Activated T-helper 1 cell treated with anti-CD3 and anti-CD28 coated beads, Interleukin-12 subunit alpha, Interleukin-12 subunit beta, Interleukin-2, Interleukin-4 antibody, amounts not matched to agents 30 ng/mL and 10 ng/mL and 1 ng/mL, durations not matched to agents 14 hours and 24 hours and 36 hours (primary cell): ENCODE measurements at regions not wholly inside any gene's neighbourhood (a gene's known extent, or its start where the extent isn't known, plus 50 kb on each side); places are given as distances from the start of the nearest gene placed in this dataset.
"Not testable (repeated sequence)": the region's sequence is repeated elsewhere in the genome, so short reads cannot be mapped to it uniquely, and the experiment has no call there.

Source experiments
- DNase-seq: peaks from one replicate; pipeline ENCODE4 v3.0.0; 2021; ENCODE audit warnings: low spot score
- H3K27ac Mint-ChIP-seq: one replicate; pipeline ENCODE4 v1.8.0; 2021; ENCODE audit warnings: mild to moderate bottlenecking, mixed read lengths
- H3K27me3 Mint-ChIP-seq: one replicate; pipeline ENCODE4 v1.8.0; 2022; ENCODE audit warnings: mild to moderate bottlenecking, moderate library complexity, mixed read lengths; ENCODE audit not compliant: insufficient read depth
- H3K36me3 Mint-ChIP-seq: one replicate; pipeline ENCODE4 v1.8.0; 2021; ENCODE audit warnings: low read depth, mixed read lengths
- H3K4me1 Mint-ChIP-seq: one replicate; pipeline ENCODE4 v1.8.0; 2021; ENCODE audit warnings: low read depth, mixed read lengths
- H3K4me3 Mint-ChIP-seq: one replicate; pipeline ENCODE4 v1.8.0; 2021; ENCODE audit warnings: mild to moderate bottlenecking, moderate library complexity, mixed read lengths
- H3K9me3 Mint-ChIP-seq: one replicate; pipeline ENCODE4 v1.8.0; 2021; ENCODE audit warnings: mixed read lengths
- intact Hi-C: fragments of 100-400 bp; cut with micrococcal nuclease; formaldehyde crosslinking; loops from one replicate; pipeline ENCODE4 v1.15.1; 2024

DNA sequence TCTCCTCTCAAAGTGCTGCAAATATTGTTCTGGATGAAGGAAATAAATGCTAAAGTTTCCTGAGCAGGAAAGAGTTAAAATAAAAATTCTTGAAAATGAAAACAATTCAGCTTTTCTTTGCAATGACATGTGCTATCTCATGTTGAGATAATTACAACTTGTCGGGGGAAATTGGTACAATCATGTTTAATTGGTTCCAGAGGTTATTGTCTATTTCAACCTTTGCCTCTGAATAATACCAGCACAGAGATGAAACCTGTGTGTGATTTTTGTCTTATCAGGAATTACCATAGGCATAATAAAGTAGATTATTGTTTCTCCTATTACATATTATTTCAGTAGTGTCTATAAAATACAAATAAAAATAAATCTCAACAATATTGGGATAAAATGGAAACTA lies 305.0 kb downstream of the XPNPEP1 start:
- peaks cover 3% of the 10 kb centered on the region for H3K9me3 Mint-ChIP-seq
- no peak overlapping the region for H3K27ac Mint-ChIP-seq
- intact Hi-C loops = no loop called here

GRCh38 chr10:109616359-109616980 lies 306.8 kb downstream of the XPNPEP1 start:
- H3K9me3 Mint-ChIP-seq = peaks cover 3% of the 10 kb centered on the region
- no peak for DNase-seq
- no peaks in the 10 kb centered on the region for H3K27me3 Mint-ChIP-seq
- intact Hi-C loops = no loop called here
- no peaks in the 10 kb centered on the region for H3K36me3 Mint-ChIP-seq
- H3K27ac Mint-ChIP-seq = no peak overlapping the region
- no peaks in the 10 kb centered on the region for H3K4me1 Mint-ChIP-seq
- no peak overlapping the region for H3K4me3 Mint-ChIP-seq

More for the DNA sequence above, 305.0 kb downstream of the XPNPEP1 start:
- no peak for DNase-seq
- Mint-ChIP-seq H3K4me1 (no peaks in the 10 kb centered on the region), H3K36me3 (no peaks in the 10 kb centered on the region), H3K27me3 (no peaks in the 10 kb centered on the region), H3K4me3 (no peak overlapping the region)

GRCh38 chr10:109595356-109595755 lies 328.0 kb downstream of the XPNPEP1 start:
- intact Hi-C loops, H3K9me3 Mint-ChIP-seq, H3K36me3 Mint-ChIP-seq: not testable (repeated sequence)

DNA sequence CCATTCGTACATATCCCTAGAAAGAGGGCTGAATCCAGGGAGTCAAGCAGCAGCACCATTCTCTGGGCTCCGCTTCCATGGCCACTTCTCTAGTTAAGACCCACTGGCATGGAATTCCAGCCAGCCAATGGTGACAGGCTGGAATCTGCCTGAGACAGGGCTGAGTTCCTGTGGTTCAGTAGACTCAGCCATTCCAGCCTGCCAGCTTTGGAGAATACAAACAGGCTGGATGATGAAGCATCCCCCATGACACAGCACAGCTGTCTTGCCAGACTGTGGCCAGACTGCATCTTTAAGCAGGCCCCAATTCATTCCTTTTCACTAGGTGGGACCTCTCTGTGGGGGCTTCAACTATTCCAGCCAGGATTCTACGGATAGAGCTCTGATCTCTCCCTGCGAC lies 329.6 kb downstream of the XPNPEP1 start:
- no peak for DNase-seq
- no peaks in the 10 kb centered on the region for H3K27me3 Mint-ChIP-seq
- no peaks in the 10 kb centered on the region for H3K9me3 Mint-ChIP-seq
- no peaks in the 10 kb centered on the region for H3K36me3 Mint-ChIP-seq
- H3K4me3 Mint-ChIP-seq = no peak overlapping the region
- intact Hi-C loops = no loop called here
- H3K4me1 Mint-ChIP-seq = no peaks in the 10 kb centered on the region
- no peak overlapping the region for H3K27ac Mint-ChIP-seq

More at GRCh38 chr10:109595356-109595755, 328.0 kb downstream of the XPNPEP1 start:
- not testable (repeated sequence) for DNase-seq, H3K27ac Mint-ChIP-seq, H3K4me1 Mint-ChIP-seq, H3K27me3 Mint-ChIP-seq, H3K4me3 Mint-ChIP-seq

GRCh38 chr10:109592391-109592790 lies 330.9 kb downstream of the XPNPEP1 start:
- Mint-ChIP-seq H3K4me1 (no peaks in the 10 kb centered on the region), H3K27me3 (no peaks in the 10 kb centered on the region), H3K4me3 (no peak overlapping the region), H3K36me3 (no peaks in the 10 kb centered on the region), H3K27ac (no peak overlapping the region), H3K9me3 (no peaks in the 10 kb centered on the region)
- DNase-seq = no peak
- intact Hi-C loops = no loop called here

GRCh38 chr10:109591601-109592000 lies 331.7 kb downstream of the XPNPEP1 start:
- intact Hi-C loops = no loop called here
- no peak for DNase-seq
- Mint-ChIP-seq H3K9me3 (no peaks in the 10 kb centered on the region), H3K4me3 (no peak overlapping the region), H3K4me1 (no peaks in the 10 kb centered on the region), H3K36me3 (no peaks in the 10 kb centered on the region), H3K27ac (no peak overlapping the region), H3K27me3 (no peaks in the 10 kb centered on the region)

DNA sequence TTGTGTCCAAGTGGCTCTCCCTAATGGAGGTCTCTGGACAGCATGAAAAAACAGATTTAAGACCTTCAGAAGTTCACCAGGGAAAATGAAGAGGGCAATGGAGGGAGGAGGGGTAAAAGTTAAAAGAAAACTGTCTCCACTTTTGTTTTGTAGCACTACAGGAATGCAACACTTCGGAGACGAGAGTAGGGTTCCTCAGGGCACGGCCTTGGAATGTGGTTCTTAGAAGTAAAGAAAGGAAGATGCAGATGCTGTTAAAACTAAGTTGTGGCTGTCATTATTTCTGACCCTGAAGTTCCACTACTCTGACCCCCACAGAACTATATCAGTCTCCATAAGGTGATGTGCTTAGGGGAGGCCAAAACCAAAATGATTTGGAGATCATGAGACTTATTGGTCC lies 335.1 kb downstream of the XPNPEP1 start:
- Mint-ChIP-seq H3K4me1 (no peaks in the 10 kb centered on the region), H3K4me3 (no peak overlapping the region), H3K9me3 (no peaks in the 10 kb centered on the region), H3K27me3 (no peaks in the 10 kb centered on the region), H3K27ac (no peak overlapping the region), H3K36me3 (no peaks in the 10 kb centered on the region)
- intact Hi-C loops = no loop called here
- DNase-seq = no peak

- H3K36me3 Mint-ChIP-seq = no peaks in the 10 kb centered on the region
- H3K4me1 Mint-ChIP-seq = no peaks in the 10 kb centered on the region
- intact Hi-C loops = no loop called here
- H3K4me3 Mint-ChIP-seq = no peak overlapping the region
- H3K9me3 Mint-ChIP-seq = no peaks in the 10 kb centered on the region
- H3K27ac Mint-ChIP-seq = no peak overlapping the region
- H3K27me3 Mint-ChIP-seq = no peaks in the 10 kb centered on the region
- no peak for DNase-seq
These were observed 335.9 kb downstream of the XPNPEP1 start for GRCh38 chr10:109587366-109587765.

GRCh38 chr10:109556399-109556798 lies 366.9 kb downstream of the XPNPEP1 start:
- no peaks in the 10 kb centered on the region for H3K27me3 Mint-ChIP-seq
- DNase-seq = no peak
- no peak overlapping the region for H3K27ac Mint-ChIP-seq
- no peaks in the 10 kb centered on the region for H3K4me1 Mint-ChIP-seq
- intact Hi-C loops = no loop called here
- H3K4me3 Mint-ChIP-seq = no peak overlapping the region
- no peaks in the 10 kb centered on the region for H3K9me3 Mint-ChIP-seq
- H3K36me3 Mint-ChIP-seq = no peaks in the 10 kb centered on the region

GRCh38 chr10:109542050-109542603 lies 381.2 kb downstream of the XPNPEP1 start:
- H3K27me3 Mint-ChIP-seq, intact Hi-C loops, H3K27ac Mint-ChIP-seq, H3K4me1 Mint-ChIP-seq, DNase-seq, H3K4me3 Mint-ChIP-seq, H3K36me3 Mint-ChIP-seq, H3K9me3 Mint-ChIP-seq: not testable (repeated sequence)

- H3K4me3 Mint-ChIP-seq = no peak overlapping the region
- DNase-seq = no peak
- H3K9me3 Mint-ChIP-seq = peaks cover 33% of the 10 kb centered on the region
- intact Hi-C loops = no loop called here
- H3K27ac Mint-ChIP-seq = no peak overlapping the region
- no peaks in the 10 kb centered on the region for H3K4me1 Mint-ChIP-seq
- H3K27me3 Mint-ChIP-seq = no peaks in the 10 kb centered on the region
- no peaks in the 10 kb centered on the region for H3K36me3 Mint-ChIP-seq
These were observed 389.1 kb downstream of the XPNPEP1 start for GRCh38 chr10:109534193-109534592.

DNA sequence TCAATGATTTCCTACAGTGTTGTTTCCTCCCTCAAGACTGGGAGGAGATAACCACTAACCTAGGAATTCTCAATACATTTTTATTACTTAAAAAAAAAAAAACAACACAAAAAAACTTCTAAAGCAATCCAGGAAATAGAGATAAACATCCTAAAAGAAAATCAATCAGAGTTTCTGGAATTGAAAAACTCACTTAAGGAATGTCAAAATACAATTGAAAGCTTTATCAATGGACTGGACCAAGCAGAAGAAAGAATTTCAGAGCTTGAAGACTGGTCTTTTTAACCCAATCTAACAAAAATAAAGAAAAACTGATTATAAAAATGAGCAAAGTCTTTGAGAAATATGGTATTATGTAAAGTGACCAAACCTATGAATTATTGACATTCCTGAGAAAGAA lies 394.1 kb downstream of the XPNPEP1 start:
- no peak for DNase-seq
- Mint-ChIP-seq H3K9me3 (peaks cover 32% of the 10 kb centered on the region), H3K27ac (no peak overlapping the region), H3K4me1 (no peaks in the 10 kb centered on the region), H3K4me3 (no peak overlapping the region), H3K27me3 (no peaks in the 10 kb centered on the region), H3K36me3 (no peaks in the 10 kb centered on the region)
- intact Hi-C loops = no loop called here

GRCh38 chr10:109517748-109518147 lies 405.6 kb downstream of the XPNPEP1 start:
- Mint-ChIP-seq H3K36me3 (no peaks in the 10 kb centered on the region), H3K27ac (no peak overlapping the region), H3K27me3 (no peaks in the 10 kb centered on the region), H3K9me3 (no peaks in the 10 kb centered on the region), H3K4me1 (no peaks in the 10 kb centered on the region), H3K4me3 (no peak overlapping the region)
- intact Hi-C loops = no loop called here
- DNase-seq = no peak

DNA sequence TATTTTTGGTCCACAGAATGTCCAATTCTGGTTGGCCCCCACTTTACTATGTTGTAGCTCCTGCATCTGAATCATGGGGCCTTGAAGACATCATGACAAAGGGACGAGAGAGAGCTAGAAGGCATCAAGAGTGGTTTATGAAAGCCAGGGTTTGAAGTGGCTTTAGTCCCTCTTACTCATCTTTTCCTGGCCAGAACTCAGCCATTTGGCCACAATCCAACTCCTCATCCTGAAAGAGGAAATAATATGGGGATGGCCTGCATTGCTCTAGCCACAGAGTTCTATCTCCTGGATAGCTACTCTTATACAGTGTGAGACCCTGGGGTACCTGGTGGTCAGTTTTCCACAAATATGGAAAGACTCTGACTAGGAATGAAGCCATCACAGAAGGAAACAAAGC lies 418.9 kb downstream of the XPNPEP1 start:
- Mint-ChIP-seq H3K27ac (no peak overlapping the region), H3K4me3 (no peak overlapping the region), H3K9me3 (peaks cover 3% of the 10 kb centered on the region), H3K36me3 (no peaks in the 10 kb centered on the region), H3K27me3 (no peaks in the 10 kb centered on the region), H3K4me1 (no peaks in the 10 kb centered on the region)
- intact Hi-C loops = no loop called here
- DNase-seq = no peak
